ENCODE measurements at regions not wholly inside any gene's neighbourhood (a gene's known extent, or its start where the extent isn't known, plus 50 kb on each side); places are given as distances from the start of the nearest gene placed in this dataset.

- peaks cover 0 to 4% of the 10 kb centered on the region in 2 experiments; a peak in 1 of 4 replicates for H3K4me1 ChIP-seq (ENCODE audit: control insufficient read depth in 1 of 2, insufficient read depth in 2 of 2, low read depth in 1 of 2, low read length in 1 of 2)
- H3F3A ChIP-seq (replicated peaks; ENCODE audit: insufficient read depth): no peaks in the 10 kb centered on the region
- no peaks in the 10 kb centered on the region for H3K9me2 ChIP-seq
- no peak overlapping the region for H3K4me3 ChIP-seq (ENCODE audit: low read depth in 2 of 2, low read length in 1 of 2)
- POLR2A ChIA-PET: no interaction called here
- H4K20me1 ChIP-seq (ENCODE audit: insufficient read depth): no peaks in the 10 kb centered on the region
- no peak for TF ChIP-seq SIN3A (IDR thresholded peaks at IDR 0.05; ENCODE audit: borderline replicate concordance, low read depth, low read length)
- H2AFZ ChIP-seq (ENCODE audit: low read depth): no peak overlapping the region
- H3K27ac ChIP-seq (ENCODE audit: low read depth in 2 of 2, low read length in 1 of 2): no peak overlapping the region
- H3K36me3 ChIP-seq (replicated peaks in 1 of 2; ENCODE audit: control insufficient read depth in 1 of 2, insufficient read depth in 2 of 2, low read length in 1 of 2): no peaks in the 10 kb centered on the region
- H3K79me2 ChIP-seq (ENCODE audit: insufficient read depth): no peaks in the 10 kb centered on the region
- H3K9ac ChIP-seq: no peak overlapping the region
- H3K9me3 ChIP-seq: peaks cover 5% of the 10 kb centered on the region; the same call in 1 of the 2 replicates
- H3K4me2 ChIP-seq: no peak overlapping the region
- no peaks in the 10 kb centered on the region for H3K27me3 ChIP-seq (ENCODE audit: insufficient read depth)
- DNase-seq: no peak
- WGBS (ENCODE audit: low lambda C conversion rate): 81% methylated on average over 1 of the region's 1 CpG
- CTCF ChIA-PET: interaction anchor here (0.9 to 1.4 kb wide), 3 partner anchors 14 to 52 kb away, joined by 3 read pairs; no protein-coding TSS in a partner anchor
Observed at GRCh38 chr6:119734227-119734626, 384.7 kb upstream of the MAN1A1 start.

DNA sequence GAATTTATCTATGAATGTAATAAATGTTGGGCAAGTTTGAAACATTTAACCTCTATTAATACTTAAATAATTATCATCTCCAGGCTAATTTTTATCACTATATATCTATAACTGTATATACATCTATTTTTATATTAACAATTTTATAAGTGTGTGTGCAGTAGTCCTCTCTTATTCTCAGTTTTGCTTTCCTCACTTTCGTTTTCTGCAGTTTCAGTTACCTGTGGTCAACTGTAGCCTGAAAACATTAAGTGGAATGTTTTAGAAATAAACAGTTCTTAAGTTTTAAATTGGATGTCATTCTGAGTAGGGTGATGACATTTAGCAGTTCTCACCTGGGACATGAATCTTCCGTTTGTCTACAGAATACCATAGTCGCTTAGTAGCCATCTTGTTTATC is 379.4 kb upstream of the MAN1A1 start:
- TF ChIP-seq CTCF (IDR thresholded peaks at IDR 0.05) (no peak), MEF2A (IDR thresholded peaks at IDR 0.05; ENCODE audit: borderline replicate concordance, low read depth) (no peak), SIN3A (IDR thresholded peaks at IDR 0.05; ENCODE audit: borderline replicate concordance, low read depth, low read length) (no peak), RAD21 (IDR thresholded peaks at IDR 0.05; ENCODE audit: low read length) (no peak), TAF1 (IDR thresholded peaks at IDR 0.05; ENCODE audit: borderline replicate concordance, low read depth, low read length) (no peak), SMC3 (IDR thresholded peaks at IDR 0.05; ENCODE audit: low read depth, low read length) (no peak), ZBTB33 (IDR thresholded peaks at IDR 0.05; ENCODE audit: borderline replicate concordance, low read depth) (no peak), ELF1 (IDR thresholded peaks at IDR 0.05) (no peak), YY1 (IDR thresholded peaks at IDR 0.05; ENCODE audit: low read depth) (no peak), RFX5 (IDR thresholded peaks at IDR 0.05; ENCODE audit: low read length) (no peak), MAX (IDR thresholded peaks at IDR 0.05; ENCODE audit: low read depth) (no peak), EP300 (IDR thresholded peaks at IDR 0.05; ENCODE audit: borderline replicate concordance in 1 of 2, low read depth in 1 of 2, low read length in 1 of 2) (no peak), NRF1 (IDR thresholded peaks at IDR 0.05; ENCODE audit: low read depth, low read length) (no peak), POLR2AphosphoS5 (IDR thresholded peaks at IDR 0.05; ENCODE audit: low read depth, low read length) (no peak), GABPA (IDR thresholded peaks at IDR 0.05; ENCODE audit: low read depth) (no peak), FOXM1 (IDR thresholded peaks at IDR 0.05; ENCODE audit: low read depth) (no peak)
- TF ChIP-seq, protein P1, sequence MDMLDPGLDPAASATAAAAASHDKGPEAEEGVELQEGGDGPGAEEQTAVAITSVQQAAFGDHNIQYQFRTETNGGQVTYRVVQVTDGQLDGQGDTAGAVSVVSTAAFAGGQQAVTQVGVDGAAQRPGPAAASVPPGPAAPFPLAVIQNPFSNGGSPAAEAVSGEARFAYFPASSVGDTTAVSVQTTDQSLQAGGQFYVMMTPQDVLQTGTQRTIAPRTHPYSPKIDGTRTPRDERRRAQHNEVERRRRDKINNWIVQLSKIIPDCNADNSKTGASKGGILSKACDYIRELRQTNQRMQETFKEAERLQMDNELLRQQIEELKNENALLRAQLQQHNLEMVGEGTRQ (IDR thresholded peaks at IDR 0.05; ENCODE audit: borderline replicate concordance, low read depth, low read length): no peak
- peaks cover 5% of the 10 kb centered on the region; the same call in 1 of the 2 replicates for H3K9me3 ChIP-seq
- no peak overlapping the region for H3K4me2 ChIP-seq
- H2AFZ ChIP-seq (ENCODE audit: low read depth): no peak overlapping the region
- 42% methylated on average over 3 of the region's 3 CpGs for WGBS (ENCODE audit: low lambda C conversion rate)
- no peaks in the 10 kb centered on the region for H4K20me1 ChIP-seq (ENCODE audit: insufficient read depth)
- CTCF ChIA-PET: no interaction called here
- no peak overlapping the region for H3K4me3 ChIP-seq (ENCODE audit: low read depth in 2 of 2, low read length in 1 of 2)
- no peaks in the 10 kb centered on the region for H3K9me2 ChIP-seq
- DNase-seq: no peak
- no peaks in the 10 kb centered on the region for H3K27me3 ChIP-seq (ENCODE audit: insufficient read depth)
- POLR2A ChIA-PET: no interaction called here
- no peak overlapping the region for H3K27ac ChIP-seq (ENCODE audit: low read depth in 2 of 2, low read length in 1 of 2)
- H3K79me2 ChIP-seq (ENCODE audit: insufficient read depth): no peaks in the 10 kb centered on the region
- H3K36me3 ChIP-seq (replicated peaks in 1 of 2; ENCODE audit: control insufficient read depth in 1 of 2, insufficient read depth in 2 of 2, low read length in 1 of 2): no peaks in the 10 kb centered on the region
- no peaks in the 10 kb centered on the region for H3K4me1 ChIP-seq (ENCODE audit: control insufficient read depth in 1 of 2, insufficient read depth in 2 of 2, low read depth in 1 of 2, low read length in 1 of 2)
- H3K9ac ChIP-seq: no peak overlapping the region
- H3F3A ChIP-seq (replicated peaks; ENCODE audit: insufficient read depth): no peaks in the 10 kb centered on the region
